Osteocyte (in vitro differentiated cells): ENCODE measurements at regions not wholly inside any gene's neighbourhood (a gene's known extent, or its start where the extent isn't known, plus 50 kb on each side); places are given as distances from the start of the nearest gene placed in this dataset.

Source experiments
- DNase-seq: peaks from one replicate; pipeline ENCODE4 v3.0.0; 2021; ENCODE audit warnings: mixed read lengths; ENCODE audit not compliant: unreplicated experiment; ENCODE audit errors: extremely low spot score
- H3K27ac Mint-ChIP-seq: one replicate; pipeline ENCODE4 v1.8.0; 2021; ENCODE audit warnings: mild to moderate bottlenecking, mixed read lengths; ENCODE audit not compliant: unreplicated experiment
- H3K27me3 Mint-ChIP-seq: one replicate; pipeline ENCODE4 v1.8.0; 2021; ENCODE audit warnings: mixed read lengths; ENCODE audit not compliant: unreplicated experiment
- H3K36me3 Mint-ChIP-seq: one replicate; pipeline ENCODE4 v1.8.0; 2021; ENCODE audit warnings: mixed read lengths; ENCODE audit not compliant: unreplicated experiment
- H3K4me1 Mint-ChIP-seq: one replicate; pipeline ENCODE4 v1.8.0; 2021; ENCODE audit warnings: mixed read lengths; ENCODE audit not compliant: unreplicated experiment
- H3K4me3 Mint-ChIP-seq: one replicate; pipeline ENCODE4 v1.8.0; 2021; ENCODE audit warnings: mild to moderate bottlenecking, moderate library complexity, mixed read lengths; ENCODE audit not compliant: unreplicated experiment
- H3K9me3 Mint-ChIP-seq: one replicate; pipeline ENCODE4 v1.8.0; 2021; ENCODE audit warnings: mixed read lengths; ENCODE audit not compliant: unreplicated experiment
- CTCF ChIP-seq: fragments of 200-600 bp; sonication (generic); IDR thresholded peaks from 2 replicates; pipeline ENCODE4 v1.5.0; 2021; ENCODE audit warnings: antibody characterized with exemption, mild to moderate bottlenecking, moderate library complexity

GRCh38 chr20:11755071-11755841 lies 162.4 kb upstream of the BTBD3 start:
- Mint-ChIP-seq H3K27ac (no peak overlapping the region), H3K36me3 (no peaks in the 10 kb centered on the region), H3K4me3 (no peak overlapping the region)

GRCh38 chr20:11761497-11761896 lies 156.2 kb upstream of the BTBD3 start:
- Mint-ChIP-seq H3K4me3 (no peak overlapping the region), H3K4me1 (no peaks in the 10 kb centered on the region), H3K9me3 (peaks cover 9% of the 10 kb centered on the region), H3K27me3 (no peaks in the 10 kb centered on the region), H3K27ac (no peak overlapping the region), H3K36me3 (no peaks in the 10 kb centered on the region)
- TF ChIP-seq CTCF = no peak
- DNase-seq = no peak

More at GRCh38 chr20:11755071-11755841, 162.4 kb upstream of the BTBD3 start:
- H3K27me3 Mint-ChIP-seq = no peaks in the 10 kb centered on the region
- peak; percentile 20 for TF ChIP-seq CTCF
- DNase-seq = no peak
- H3K4me1 Mint-ChIP-seq = no peaks in the 10 kb centered on the region
- peaks cover 13% of the 10 kb centered on the region for H3K9me3 Mint-ChIP-seq

- no peak for DNase-seq
- no peaks in the 10 kb centered on the region for H3K27me3 Mint-ChIP-seq
- no peaks in the 10 kb centered on the region for H3K36me3 Mint-ChIP-seq
- no peaks in the 10 kb centered on the region for H3K9me3 Mint-ChIP-seq
- H3K4me3 Mint-ChIP-seq = no peak overlapping the region
- no peak overlapping the region for H3K27ac Mint-ChIP-seq
- no peak for TF ChIP-seq CTCF
- H3K4me1 Mint-ChIP-seq = no peaks in the 10 kb centered on the region
Measured at GRCh38 chr20:11766961-11767360, 150.7 kb upstream of the BTBD3 start.

- no peak overlapping the region for H3K27ac Mint-ChIP-seq
- H3K4me3 Mint-ChIP-seq = no peak overlapping the region
- H3K36me3 Mint-ChIP-seq = no peaks in the 10 kb centered on the region
- DNase-seq = no peak
- H3K9me3 Mint-ChIP-seq = no peaks in the 10 kb centered on the region
- no peaks in the 10 kb centered on the region for H3K4me1 Mint-ChIP-seq
- H3K27me3 Mint-ChIP-seq = no peaks in the 10 kb centered on the region
- TF ChIP-seq CTCF = no peak
Measured at GRCh38 chr20:11769825-11770224, 147.9 kb upstream of the BTBD3 start.

GRCh38 chr20:11772226-11772730 lies 145.4 kb upstream of the BTBD3 start:
- H3K27me3 Mint-ChIP-seq = no peaks in the 10 kb centered on the region
- H3K4me3 Mint-ChIP-seq = no peak overlapping the region
- H3K36me3 Mint-ChIP-seq = no peaks in the 10 kb centered on the region
- no peak for TF ChIP-seq CTCF
- no peaks in the 10 kb centered on the region for H3K9me3 Mint-ChIP-seq
- no peak for DNase-seq
- peaks cover 2% of the 10 kb centered on the region for H3K4me1 Mint-ChIP-seq
- no peak overlapping the region for H3K27ac Mint-ChIP-seq
